Activated CD8-positive, alpha-beta memory T cell treated with anti-CD3 and anti-CD28 coated beads, Interleukin-2, amount 50 U/mL, for 48 hours (primary cell): ENCODE measurements at regions not wholly inside any gene's neighbourhood (a gene's known extent, or its start where the extent isn't known, plus 50 kb on each side); places are given as distances from the start of the nearest gene placed in this dataset.

Experiments used
- DNase-seq: peaks from one replicate; pipeline ENCODE4 v3.0.0-alpha.2; 2020

- DNase-seq, result no peak
Observed at GRCh38 chr15:46266661-46267060, 631.8 kb downstream of the SQOR start.

GRCh38 chr15:46270481-46271147 lies 635.8 kb downstream of the SQOR start:
- no peak for DNase-seq

- no peak for DNase-seq
Observed at GRCh38 chr15:46275701-46276100, 640.9 kb downstream of the SQOR start.

GRCh38 chr15:46277451-46277850 lies 642.6 kb downstream of the SQOR start:
- no peak for DNase-seq

- no peak for DNase-seq
Observed at GRCh38 chr15:46278062-46278461, 643.2 kb downstream of the SQOR start.

- DNase-seq, result no peak
Observed at GRCh38 chr15:46278486-46279090, 643.8 kb downstream of the SQOR start.

- no peak for DNase-seq
Observed at GRCh38 chr15:46280762-46281542, 646.1 kb downstream of the SQOR start.

DNA sequence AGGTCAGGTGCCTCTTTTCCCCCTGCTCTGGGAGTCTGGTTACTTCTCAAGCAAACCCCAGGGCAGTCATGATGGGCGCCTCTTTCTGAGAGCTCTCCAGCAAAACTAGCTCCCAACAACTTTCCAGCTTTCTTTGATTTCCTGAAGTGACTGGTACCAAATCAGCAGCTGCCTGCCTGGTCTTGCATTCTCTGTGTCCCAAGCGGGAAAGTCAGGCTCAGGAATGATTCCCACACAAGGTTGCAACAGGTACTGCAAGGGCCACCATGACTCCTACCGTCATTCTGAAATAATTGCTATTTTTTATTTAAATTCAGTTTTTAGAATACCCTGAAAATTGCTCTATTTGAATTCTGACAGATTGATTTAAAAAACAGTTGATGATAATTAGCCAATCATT lies 658.7 kb downstream of the SQOR start:
- DNase-seq, result no peak

DNA sequence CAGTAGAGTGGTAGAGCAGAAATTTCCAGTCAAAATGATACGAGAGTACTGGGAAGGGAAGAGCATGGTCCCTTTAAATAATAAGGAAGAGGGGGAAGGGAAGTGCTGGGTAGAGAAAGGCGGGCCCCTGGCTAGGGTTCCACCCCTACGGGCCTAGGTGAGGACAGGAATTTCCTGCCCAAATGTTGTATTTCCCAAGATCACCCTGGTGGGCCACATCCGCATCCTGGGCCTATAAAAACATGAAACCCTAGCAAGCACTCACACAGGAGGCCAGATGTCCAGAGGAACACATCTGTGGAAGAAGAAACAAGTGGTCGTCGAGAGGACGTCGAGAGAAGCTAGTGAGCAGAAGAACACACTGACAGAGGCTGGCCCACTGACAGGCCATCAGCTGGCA lies 661.2 kb downstream of the SQOR start:
- DNase-seq, result no peak

DNA sequence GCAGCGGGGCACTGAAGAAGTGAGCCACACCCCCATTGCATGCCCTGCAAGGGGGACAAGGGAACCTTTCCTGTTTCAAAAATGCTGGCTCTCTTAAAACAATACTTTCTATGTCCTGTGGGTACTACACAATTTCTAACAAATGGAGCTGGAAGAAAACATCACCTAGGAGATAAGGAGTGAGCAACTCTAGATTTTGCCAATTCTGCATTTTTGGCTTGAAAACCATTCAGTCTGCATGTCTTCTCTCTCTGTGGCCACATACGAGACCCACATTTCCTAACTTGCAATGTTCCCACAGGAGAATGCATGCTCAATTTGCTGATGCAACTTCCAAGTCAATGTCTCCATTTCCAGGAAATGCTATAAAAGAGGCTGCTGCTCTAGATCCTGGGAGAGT lies 662.0 kb downstream of the SQOR start:
- DNase-seq, result no peak

DNA sequence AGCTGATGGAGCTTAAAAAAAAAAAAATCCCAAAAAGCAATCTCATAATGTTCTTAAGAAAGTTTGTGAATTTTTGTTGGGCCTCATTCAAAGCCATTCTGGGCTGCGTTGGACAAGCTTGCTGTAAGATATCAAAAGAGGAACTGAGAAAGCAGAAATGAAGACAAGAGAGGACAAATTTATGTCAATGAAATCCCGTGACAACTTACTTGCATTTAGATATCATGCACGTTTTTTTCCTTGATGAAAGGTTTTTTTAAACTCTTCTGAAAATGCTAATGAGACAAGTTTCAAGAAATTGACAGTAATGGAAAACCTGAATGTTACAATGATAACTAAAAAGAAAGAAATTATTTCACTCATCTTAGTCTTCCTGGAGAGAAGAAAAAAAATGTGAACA lies 662.9 kb downstream of the SQOR start:
- no peak for DNase-seq

DNA sequence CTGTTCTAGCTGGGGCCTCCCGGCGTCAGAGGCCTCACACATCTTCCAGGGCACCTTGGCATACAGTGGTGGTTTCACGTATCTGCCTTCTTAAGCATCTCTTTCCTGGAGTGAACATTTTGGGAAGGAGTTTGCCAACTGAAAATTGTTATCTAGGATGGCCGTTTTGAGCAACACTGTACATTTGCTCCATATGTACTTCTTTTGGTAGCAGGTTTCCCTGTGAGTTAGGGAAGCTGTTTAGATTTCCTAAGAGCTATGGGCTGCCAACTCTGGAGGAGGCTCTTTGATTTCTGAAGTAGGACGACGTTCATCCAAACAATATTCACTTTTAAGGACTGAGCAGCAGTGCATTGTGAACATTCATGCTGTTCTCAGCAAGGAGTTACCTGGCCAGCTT lies 665.9 kb downstream of the SQOR start:
- DNase-seq, result no peak

DNA sequence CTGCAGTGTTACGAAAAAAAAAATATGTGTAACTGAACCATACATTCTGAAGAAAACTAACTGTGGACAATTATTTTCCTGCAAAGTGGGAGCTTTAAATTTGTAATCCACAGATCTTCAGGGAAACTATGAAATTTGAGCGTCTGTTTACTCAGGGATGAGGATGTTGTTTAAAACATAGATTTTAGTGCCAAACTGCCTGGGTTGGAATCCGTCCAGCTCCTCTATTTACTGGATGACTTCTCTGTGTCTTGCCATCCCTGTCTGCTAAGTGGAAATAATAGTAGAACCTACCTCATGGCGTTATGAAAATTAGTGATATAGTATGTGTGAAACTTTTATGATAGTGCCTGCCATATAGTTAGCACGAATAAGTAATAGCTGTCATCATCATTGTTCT lies 666.5 kb downstream of the SQOR start:
- DNase-seq, result no peak

GRCh38 chr15:46301826-46302225 lies 667.0 kb downstream of the SQOR start:
- DNase-seq, result no peak

GRCh38 chr15:46304321-46304720 lies 669.5 kb downstream of the SQOR start:
- DNase-seq, result no peak

DNA sequence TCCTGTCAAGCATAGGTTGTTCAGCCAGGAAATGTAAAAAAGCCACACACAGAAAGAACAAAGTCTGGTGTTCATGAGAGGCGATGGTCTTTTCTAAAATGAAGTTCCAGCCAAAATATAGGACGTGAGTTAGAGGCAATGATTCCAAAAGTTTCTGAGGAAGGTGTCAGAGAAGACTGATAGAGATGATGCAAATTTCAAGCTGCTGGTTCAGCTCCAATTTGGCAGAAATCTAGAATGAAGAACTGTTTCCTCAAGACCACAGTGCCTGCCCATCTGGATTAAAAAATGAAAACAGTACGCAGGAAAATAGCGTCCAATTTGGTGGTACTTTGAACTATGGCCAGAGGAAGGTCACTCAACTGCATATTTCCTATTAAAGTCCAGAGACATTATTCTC lies 672.9 kb downstream of the SQOR start:
- no peak for DNase-seq

DNA sequence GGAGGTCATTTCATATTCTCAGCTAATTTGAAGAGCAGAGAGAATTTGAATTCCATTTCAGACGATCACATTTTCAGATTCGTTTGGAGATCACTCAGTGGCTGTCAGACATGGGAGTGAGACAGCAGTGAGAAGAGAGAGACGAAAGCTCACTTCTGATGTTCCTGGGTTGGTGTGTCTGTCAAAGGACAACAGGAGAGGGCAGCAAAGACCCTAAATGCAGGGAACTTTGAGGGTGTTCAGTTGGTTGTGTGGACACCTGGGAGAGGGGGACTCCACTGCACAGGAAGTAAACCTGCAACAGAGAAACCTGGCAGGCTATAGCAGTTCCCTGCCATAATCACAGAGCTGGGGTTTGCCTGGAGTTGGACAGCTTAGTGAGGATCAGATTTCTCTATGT lies 675.1 kb downstream of the SQOR start:
- no peak for DNase-seq

GRCh38 chr15:46312133-46312740 lies 677.4 kb downstream of the SQOR start:
- peak; percentile 74 for DNase-seq

- no peak for DNase-seq
Observed at GRCh38 chr15:46315434-46315833, 680.6 kb downstream of the SQOR start.

- DNase-seq, result no peak
Observed at GRCh38 chr15:46316024-46316423, 681.2 kb downstream of the SQOR start.

DNA sequence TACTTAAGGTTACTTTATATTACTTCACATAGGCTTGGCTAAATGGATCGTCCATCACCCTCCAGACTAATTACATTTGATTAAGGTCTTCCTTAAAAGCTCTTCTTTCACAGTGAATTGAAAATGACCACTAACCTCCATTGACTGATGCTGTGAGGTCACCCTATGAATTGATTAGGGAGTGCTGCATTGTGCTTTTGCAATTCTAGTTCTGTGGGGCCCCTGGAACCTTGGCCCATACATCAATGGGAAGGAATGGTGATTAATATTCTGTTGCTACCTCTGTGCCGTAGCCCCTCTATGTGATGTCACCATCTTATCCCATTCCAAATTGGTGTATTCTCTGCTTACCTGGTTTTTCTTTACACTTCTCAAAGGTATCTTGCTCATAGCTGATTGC lies 682.2 kb downstream of the SQOR start:
- no peak for DNase-seq

DNA sequence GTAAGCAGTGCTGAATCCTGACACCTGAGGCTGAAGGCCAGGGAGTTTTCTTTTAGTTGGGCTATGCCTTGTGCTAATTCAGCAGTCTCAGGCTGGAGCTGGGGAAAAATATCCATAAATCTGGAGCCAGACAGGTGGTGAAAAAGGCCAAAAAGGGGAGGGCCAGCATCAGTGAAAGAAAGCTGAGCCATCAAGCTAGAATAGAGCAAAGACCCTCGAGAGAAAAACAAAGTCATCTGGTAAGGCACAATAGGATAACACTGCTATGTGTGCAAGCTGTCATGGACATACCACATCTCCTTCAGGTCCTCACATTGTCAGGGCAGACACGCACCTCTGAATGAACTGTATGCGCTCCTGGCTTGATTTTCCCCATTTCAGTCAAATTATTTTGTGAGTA lies 687.9 kb downstream of the SQOR start:
- DNase-seq, result no peak

DNA sequence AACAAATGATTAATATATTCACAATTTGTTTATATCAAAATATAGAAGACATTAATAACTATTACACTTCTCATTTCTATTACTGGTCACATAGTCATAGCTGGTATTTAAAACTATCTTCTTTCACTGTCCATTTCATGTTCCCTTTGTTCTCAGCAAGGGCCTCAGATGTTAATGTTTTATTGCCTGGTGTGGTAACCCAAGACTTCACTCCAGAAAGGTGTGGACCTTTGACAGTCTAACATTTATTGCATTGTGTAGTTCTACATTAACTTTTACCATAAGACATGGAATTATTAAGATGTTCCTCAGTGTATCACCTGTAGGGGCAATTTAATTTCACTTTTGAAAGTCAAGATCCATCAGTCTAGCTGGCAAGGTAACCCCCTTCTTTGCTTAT lies 691.3 kb downstream of the SQOR start:
- DNase-seq, result no peak

DNA sequence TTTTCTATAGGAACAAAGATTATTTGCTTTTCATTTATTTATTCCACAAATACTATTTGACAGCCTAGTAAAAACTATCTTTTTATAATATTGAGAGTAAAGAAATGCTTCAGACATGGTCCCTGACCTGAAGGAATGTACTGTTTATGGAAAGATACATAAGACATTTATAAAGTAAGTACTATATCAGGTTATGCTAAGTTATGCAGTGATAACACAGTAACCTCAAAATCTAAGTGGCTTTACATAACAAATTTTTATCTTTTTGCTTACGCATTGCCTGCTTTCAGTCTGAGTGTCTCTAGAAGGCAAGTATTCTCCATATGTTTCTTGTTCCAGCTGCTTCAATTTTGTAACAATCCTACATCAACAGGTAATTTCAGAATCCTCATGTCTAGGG lies 694.0 kb downstream of the SQOR start:
- DNase-seq, result no peak
